ENCODE measurements at regions not wholly inside any gene's neighbourhood (a gene's known extent, or its start where the extent isn't known, plus 50 kb on each side); places are given as distances from the start of the nearest gene placed in this dataset.

DNA sequence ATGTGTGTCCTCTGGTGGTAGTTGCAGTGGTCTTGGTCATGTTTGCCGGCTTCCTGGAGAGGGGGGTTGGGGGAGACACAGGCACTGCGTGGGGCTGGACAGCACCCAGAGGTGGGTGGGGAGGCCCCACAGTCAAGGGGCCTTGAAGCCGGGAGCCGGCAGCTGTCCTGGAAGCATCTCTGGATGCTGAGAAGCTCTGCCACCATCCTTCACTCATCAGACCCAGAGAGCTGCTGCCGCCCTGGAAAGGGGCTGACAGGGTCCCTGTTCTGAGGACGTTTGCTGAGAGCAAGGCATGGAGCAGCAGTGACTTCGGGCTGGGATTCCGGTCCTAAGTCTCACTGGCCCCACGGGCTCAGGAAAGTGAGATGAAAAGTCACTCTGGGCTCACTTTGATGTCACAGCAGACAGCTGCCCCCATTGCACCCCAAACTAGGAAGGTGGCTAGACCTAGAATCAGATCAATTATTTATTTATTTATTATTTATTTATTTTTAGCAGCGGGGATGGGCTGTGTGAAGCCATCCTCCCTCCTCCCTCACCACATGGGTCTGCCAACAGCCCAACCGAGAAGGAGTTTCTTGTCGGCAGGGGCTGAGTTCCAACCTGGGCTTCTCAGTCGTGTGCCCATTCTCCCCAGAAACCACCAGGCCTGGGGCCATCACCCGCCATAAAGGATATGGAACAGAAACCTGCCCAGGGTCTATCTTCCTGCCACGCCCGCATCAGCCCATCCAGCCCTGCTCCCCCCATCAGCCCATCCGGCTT is 547.4 kb downstream of the PTPRU start:
- ChIA-PET CTCF (interaction anchor here (1.2 kb wide), 1 partner anchor 24 kb away, joined by 3 read pairs; no protein-coding TSS in a partner anchor), POLR2A (no interaction called here)
- DNase-seq (ENCODE audit: extremely low spot score), result no peak
- TF ChIP-seq, protein P1, sequence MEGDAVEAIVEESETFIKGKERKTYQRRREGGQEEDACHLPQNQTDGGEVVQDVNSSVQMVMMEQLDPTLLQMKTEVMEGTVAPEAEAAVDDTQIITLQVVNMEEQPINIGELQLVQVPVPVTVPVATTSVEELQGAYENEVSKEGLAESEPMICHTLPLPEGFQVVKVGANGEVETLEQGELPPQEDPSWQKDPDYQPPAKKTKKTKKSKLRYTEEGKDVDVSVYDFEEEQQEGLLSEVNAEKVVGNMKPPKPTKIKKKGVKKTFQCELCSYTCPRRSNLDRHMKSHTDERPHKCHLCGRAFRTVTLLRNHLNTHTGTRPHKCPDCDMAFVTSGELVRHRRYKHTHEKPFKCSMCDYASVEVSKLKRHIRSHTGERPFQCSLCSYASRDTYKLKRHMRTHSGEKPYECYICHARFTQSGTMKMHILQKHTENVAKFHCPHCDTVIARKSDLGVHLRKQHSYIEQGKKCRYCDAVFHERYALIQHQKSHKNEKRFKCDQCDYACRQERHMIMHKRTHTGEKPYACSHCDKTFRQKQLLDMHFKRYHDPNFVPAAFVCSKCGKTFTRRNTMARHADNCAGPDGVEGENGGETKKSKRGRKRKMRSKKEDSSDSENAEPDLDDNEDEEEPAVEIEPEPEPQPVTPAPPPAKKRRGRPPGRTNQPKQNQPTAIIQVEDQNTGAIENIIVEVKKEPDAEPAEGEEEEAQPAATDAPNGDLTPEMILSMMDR (IDR thresholded peaks at IDR 0.05; ENCODE audit: control extremely low read depth, extremely low read depth, low read depth, missing control alignments), result no peak

DNA sequence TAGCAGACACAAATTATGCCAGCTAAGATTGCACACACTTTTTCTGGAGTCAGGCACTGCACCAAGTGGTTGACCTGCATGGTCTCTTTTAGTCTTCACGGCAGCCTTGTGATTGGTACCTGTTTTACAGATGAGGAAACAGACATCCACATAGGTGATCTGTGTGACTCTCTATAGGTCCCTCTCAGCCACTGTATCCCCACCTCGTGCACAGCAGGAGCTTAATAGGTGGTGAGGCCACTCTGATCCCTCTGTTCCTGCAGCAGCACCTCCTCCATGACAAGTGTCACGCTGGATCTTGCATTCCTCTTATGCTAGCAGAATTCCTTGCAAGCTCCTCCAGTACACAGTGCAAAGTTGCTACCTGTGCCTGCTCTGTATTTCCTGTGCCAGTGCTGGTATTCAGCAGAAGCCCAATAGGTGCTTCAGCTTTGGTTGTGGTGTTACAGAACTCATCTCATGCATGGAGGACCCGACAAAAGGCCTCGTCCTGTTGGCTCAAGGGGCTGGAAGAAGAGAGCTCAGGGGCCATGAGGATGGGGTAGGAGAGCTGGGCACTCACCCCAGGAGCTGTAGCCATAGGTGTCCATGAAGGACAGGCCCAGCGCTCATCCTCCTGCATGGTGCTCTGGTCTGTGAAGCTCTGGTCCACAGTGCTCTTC is 546.7 kb downstream of the PTPRU start:
- DNase-seq (ENCODE audit: extremely low spot score), result no peak
- POLR2A ChIA-PET, result no interaction called here
- TF ChIP-seq, protein P1 (IDR thresholded peaks at IDR 0.05; ENCODE audit: control extremely low read depth, extremely low read depth, low read depth, missing control alignments), result no peak
- CTCF ChIA-PET, result interaction anchor here (0.9 to 1.2 kb wide), 2 partner anchors 9 to 24 kb away, joined by 3 read pairs; no protein-coding TSS in a partner anchor

DNA sequence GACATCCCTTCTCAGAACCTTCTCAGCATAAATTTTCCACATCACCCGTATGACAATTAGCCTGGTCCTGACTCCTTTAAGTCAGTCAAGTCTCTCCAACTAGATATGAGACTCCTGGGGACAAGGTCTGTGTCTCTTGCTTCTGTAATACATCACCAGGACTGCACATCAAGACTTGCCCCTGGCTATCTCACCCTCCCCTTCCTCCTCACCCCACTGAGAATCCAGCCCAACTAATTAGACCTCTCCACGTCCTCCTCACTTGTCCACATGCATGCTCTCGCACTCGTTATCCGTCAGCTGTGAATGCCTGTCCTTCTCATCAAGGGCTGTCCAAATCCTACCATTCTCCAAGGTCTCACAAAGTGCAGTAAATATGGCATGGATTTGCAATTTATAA is 542.8 kb downstream of the PTPRU start:
- TF ChIP-seq, protein P1 (IDR thresholded peaks at IDR 0.05; ENCODE audit: control extremely low read depth, extremely low read depth, low read depth, missing control alignments), result no peak
- no peak for DNase-seq (ENCODE audit: extremely low spot score)
- ChIA-PET POLR2A (no interaction called here), CTCF (no interaction called here)

DNA sequence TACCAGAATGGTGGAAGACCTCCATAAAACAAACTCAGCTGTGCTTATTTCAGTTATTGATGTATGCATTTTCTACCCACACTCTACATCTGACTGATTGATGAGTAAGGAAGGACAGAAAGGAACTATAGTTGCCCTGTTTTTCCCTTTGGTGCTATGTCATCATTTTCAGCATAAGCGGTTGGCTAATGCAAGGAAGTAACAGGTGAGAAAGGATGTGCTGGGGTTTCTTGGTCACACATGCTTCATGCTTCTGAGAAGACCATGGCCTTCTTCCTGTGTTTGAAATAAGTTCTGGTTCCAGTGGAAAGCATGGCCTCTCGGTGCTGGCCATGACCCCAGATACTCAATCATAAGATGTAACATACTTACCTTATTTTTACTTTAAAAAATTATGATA is 541.2 kb downstream of the PTPRU start:
- ChIA-PET POLR2A (no interaction called here), CTCF (no interaction called here)
- DNase-seq (ENCODE audit: extremely low spot score), result no peak
- TF ChIP-seq, protein P1 (IDR thresholded peaks at IDR 0.05; ENCODE audit: control extremely low read depth, extremely low read depth, low read depth, missing control alignments), result no peak

DNA sequence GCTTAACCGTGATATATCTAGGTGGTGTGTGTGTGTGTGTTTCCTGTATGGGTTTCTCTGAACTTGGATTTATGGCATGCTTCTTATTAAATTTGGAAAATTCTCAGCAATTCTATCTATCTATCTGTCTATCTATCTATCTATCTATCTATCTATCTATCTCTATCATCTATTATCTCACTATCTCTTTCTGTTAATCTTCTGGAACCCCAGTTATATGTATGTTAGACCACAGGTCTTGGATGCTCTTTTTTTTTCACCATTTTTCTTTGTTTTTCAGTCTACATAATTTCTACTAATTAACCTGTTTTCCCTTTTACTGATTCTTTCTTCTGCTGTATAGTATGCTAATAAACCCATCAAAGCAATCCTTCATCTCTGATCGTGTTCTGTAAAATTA is 538.0 kb downstream of the PTPRU start:
- TF ChIP-seq, protein P1 (IDR thresholded peaks at IDR 0.05; ENCODE audit: control extremely low read depth, extremely low read depth, low read depth, missing control alignments), result no peak
- ChIA-PET POLR2A (no interaction called here), CTCF (no interaction called here)
- no peak for DNase-seq (ENCODE audit: extremely low spot score)

DNA sequence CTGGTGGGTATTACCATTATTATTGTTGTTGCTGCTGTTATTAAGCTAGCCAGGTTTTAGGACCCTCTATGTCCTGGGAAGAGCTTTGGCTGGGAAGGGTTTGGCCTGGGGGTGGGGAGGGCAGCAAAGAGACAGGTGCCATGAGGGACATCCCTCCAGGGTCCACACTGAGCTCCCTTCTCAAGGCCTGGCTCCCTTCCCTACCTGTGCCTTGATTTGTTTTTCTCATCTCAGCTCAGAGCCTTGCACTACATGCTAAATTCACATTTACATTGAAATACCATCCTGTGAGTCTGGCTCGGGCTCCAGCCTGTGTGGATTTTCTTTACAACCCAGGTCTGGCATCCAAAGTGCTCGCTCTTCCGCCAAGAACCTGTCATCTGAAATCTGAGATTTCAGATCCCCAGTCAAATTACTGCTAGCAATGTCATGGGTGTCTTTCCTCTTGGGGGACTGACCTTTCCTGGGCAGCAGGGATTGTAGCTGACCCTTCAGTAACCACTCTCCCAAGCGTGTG is 536.3 kb downstream of the PTPRU start:
- POLR2A ChIA-PET, result no interaction called here
- DNase-seq (ENCODE audit: extremely low spot score), result no peak
- TF ChIP-seq, protein P1 (IDR thresholded peaks at IDR 0.05; ENCODE audit: control extremely low read depth, extremely low read depth, low read depth, missing control alignments), result no peak
- CTCF ChIA-PET, result interaction anchor here (0.9 kb wide), 1 partner anchor 22 kb away, joined by 3 read pairs; no protein-coding TSS in a partner anchor

Data from GM10248 (cell line).